ENCODE measurements at regions not wholly inside any gene's neighbourhood (a gene's known extent, or its start where the extent isn't known, plus 50 kb on each side); places are given as distances from the start of the nearest gene placed in this dataset.

- DNase-seq = no peak
These were observed 635.9 kb upstream of the FRG1 start for GRCh38 chr4:189304809-189305208.

GRCh38 chr4:189305500-189305899 lies 635.2 kb upstream of the FRG1 start:
- DNase-seq = no peak

GRCh38 chr4:189311251-189311650 lies 629.4 kb upstream of the FRG1 start:
- DNase-seq = no peak

GRCh38 chr4:189313064-189313463 lies 627.6 kb upstream of the FRG1 start:
- DNase-seq = no peak

GRCh38 chr4:189313861-189314513 lies 626.7 kb upstream of the FRG1 start:
- DNase-seq = no peak

- no peak for DNase-seq
These were observed 618.2 kb upstream of the FRG1 start for GRCh38 chr4:189322426-189322825.

GRCh38 chr4:189341881-189342280 lies 598.8 kb upstream of the FRG1 start:
- no peak for DNase-seq

- no peak for DNase-seq
These were observed 585.1 kb upstream of the FRG1 start for GRCh38 chr4:189355590-189355989.

GRCh38 chr4:189362364-189362763 lies 578.3 kb upstream of the FRG1 start:
- no peak for DNase-seq

- DNase-seq = no peak
These were observed 576.6 kb upstream of the FRG1 start for GRCh38 chr4:189364032-189364449.

- DNase-seq = no peak
These were observed 575.2 kb upstream of the FRG1 start for GRCh38 chr4:189365451-189365850.

- no peak for DNase-seq
These were observed 572.8 kb upstream of the FRG1 start for GRCh38 chr4:189367832-189368231.

GRCh38 chr4:189374176-189374575 lies 566.5 kb upstream of the FRG1 start:
- no peak for DNase-seq

- DNase-seq = no peak
These were observed 563.8 kb upstream of the FRG1 start for GRCh38 chr4:189376901-189377300.

GRCh38 chr4:189377569-189377968 lies 563.1 kb upstream of the FRG1 start:
- DNase-seq = no peak

GRCh38 chr4:189385098-189385497 lies 555.6 kb upstream of the FRG1 start:
- no peak for DNase-seq

- DNase-seq = no peak
These were observed 555.1 kb upstream of the FRG1 start for GRCh38 chr4:189385579-189385978.

- DNase-seq = no peak
These were observed 544.2 kb upstream of the FRG1 start for GRCh38 chr4:189396435-189396834.

GRCh38 chr4:189404271-189404670 lies 536.4 kb upstream of the FRG1 start:
- no peak for DNase-seq

GRCh38 chr4:189409158-189409557 lies 531.5 kb upstream of the FRG1 start:
- DNase-seq = no peak

- no peak for DNase-seq
These were observed 526.7 kb upstream of the FRG1 start for GRCh38 chr4:189414021-189414420.

GRCh38 chr4:189420572-189420971 lies 520.1 kb upstream of the FRG1 start:
- no peak for DNase-seq

- DNase-seq = no peak
These were observed 504.5 kb upstream of the FRG1 start for GRCh38 chr4:189436207-189436606.

- no peak for DNase-seq
These were observed 500.0 kb upstream of the FRG1 start for GRCh38 chr4:189440716-189441115.

GRCh38 chr4:189443341-189443740 lies 497.3 kb upstream of the FRG1 start:
- no peak for DNase-seq

- no peak for DNase-seq
These were observed 495.1 kb upstream of the FRG1 start for GRCh38 chr4:189445613-189446012.
